Panc1 (cell line): ENCODE measurements at regions not wholly inside any gene's neighbourhood (a gene's known extent, or its start where the extent isn't known, plus 50 kb on each side); places are given as distances from the start of the nearest gene placed in this dataset.

Experiments used
- ATAC-seq: fragments of 200-7000 bp; cut with Tn5 transposase; 2 replicates; pipeline ENCODE4 v1.9.1; 2020; ENCODE audit warnings: mild to moderate bottlenecking, moderate library complexity
- BruUV-seq: library from RNA; stranded (reverse); fragments of 400-500 nt; replicated peaks from 2 replicates; lab custom pipeline; 2021; lab: Mats Ljungman, UMichigan
- CTCF ChIA-PET: fragments of 300-600 bp; sonication (Branson Sonifier 250); formaldehyde crosslinking; loops from one replicate; lab custom pipeline; 2022; ENCODE audit warnings: antibody characterized with exemption; lab: Charles Lee
- POLR2A ChIA-PET: fragments of 300-600 bp; sonication (Branson Sonifier 250); formaldehyde crosslinking; loops from one replicate; lab custom pipeline; 2022; ENCODE audit warnings: antibody characterized with exemption; lab: Charles Lee
- DNase-seq: peaks from one replicate; pipeline ENCODE4 v3.0.0-alpha.2; 2010; ENCODE audit warnings: low read depth, low spot score
- H3K27ac ChIP-seq: 2 replicates; pipeline ENCODE4 v1.5.1; 2011; ENCODE audit warnings: mild to moderate bottlenecking, low read length, inconsistent platforms
- H3K27me3 ChIP-seq: fragments of 200-500 bp; sonication (Bioruptor generic); 2 replicates; pipeline ENCODE4 v1.6.0; 2014; ENCODE audit warnings: low read length, inconsistent platforms; ENCODE audit not compliant: control insufficient read depth, insufficient read depth
- H3K36me3 ChIP-seq: fragments of 200-500 bp; sonication (Bioruptor generic); 2 replicates; pipeline ENCODE4 v1.5.1; 2014; ENCODE audit warnings: inconsistent platforms, mild to moderate bottlenecking, low read length, moderate library complexity; ENCODE audit not compliant: control insufficient read depth, insufficient read depth
- H3K4me1 ChIP-seq: 2 replicates; pipeline ENCODE4 v1.5.1; 2011; ENCODE audit warnings: inconsistent platforms, mild to moderate bottlenecking, low read length, moderate library complexity; ENCODE audit not compliant: control insufficient read depth, insufficient read depth
- H3K4me3 ChIP-seq, 2 experiments: 2 replicates each; pipeline ENCODE4 v1.5.1; 2011 to 2012; ENCODE audit warnings: low read depth in 2 of 2, low read length in 2 of 2, mild to moderate bottlenecking in 2 of 2, inconsistent platforms in 1 of 2, moderate library complexity in 1 of 2
- H3K9me3 ChIP-seq: fragments of 200-500 bp; sonication (Bioruptor generic); 2 replicates; pipeline ENCODE4 v1.5.1; 2014; ENCODE audit warnings: low read depth, mild to moderate bottlenecking, inconsistent platforms, low read length, moderate library complexity; ENCODE audit not compliant: control insufficient read depth, insufficient read depth
- POLR2AphosphoS5 ChIP-seq: IDR thresholded peaks from 2 replicates; pipeline ENCODE4 v1.6.1; 2012; ENCODE audit warnings: mild to moderate bottlenecking, low read depth, low read length, moderate library complexity
- SIN3A ChIP-seq: IDR thresholded peaks from 2 replicates; pipeline ENCODE4 v1.6.1; 2012; ENCODE audit warnings: low read depth, mild to moderate bottlenecking, low read length, moderate library complexity, borderline replicate concordance; ENCODE audit not compliant: insufficient read depth
- TCF7L2 ChIP-seq: IDR thresholded peaks from 2 replicates; pipeline ENCODE4 v1.6.1; 2011; ENCODE audit warnings: mild to moderate bottlenecking, low read depth, low read length, inconsistent platforms
- in situ Hi-C: cut with HindIII; loops from 2 replicates; pipeline ENCODE4 v1.10.0; 2016; ENCODE audit warnings: low sequenced_read_pairs, low pct_unique_long_range_greater_than_20kb
- intact Hi-C: fragments of 100-400 bp; cut with micrococcal nuclease; formaldehyde crosslinking; loops from one replicate; pipeline ENCODE4 v1.10.0; 2022; ENCODE audit not compliant: unreplicated experiment
- TF ChIP-seq, protein P1 (sequence below): fragments of 450-650 bp; IDR thresholded peaks from 2 replicates; pipeline ENCODE4 v1.5.1; 2017; ENCODE audit warnings: mild to moderate bottlenecking
- TF ChIP-seq, protein P2 (sequence below), 2 experiments: IDR thresholded peaks; 2 replicates each; pipeline ENCODE4 v1.6.1; 2011 to 2012; ENCODE audit warnings: low read depth in 2 of 2, control low read depth in 1 of 2, low read length in 1 of 2, mild to moderate bottlenecking in 1 of 2, moderate library complexity in 1 of 2; ENCODE audit not compliant: insufficient read depth in 1 of 2

DNA sequence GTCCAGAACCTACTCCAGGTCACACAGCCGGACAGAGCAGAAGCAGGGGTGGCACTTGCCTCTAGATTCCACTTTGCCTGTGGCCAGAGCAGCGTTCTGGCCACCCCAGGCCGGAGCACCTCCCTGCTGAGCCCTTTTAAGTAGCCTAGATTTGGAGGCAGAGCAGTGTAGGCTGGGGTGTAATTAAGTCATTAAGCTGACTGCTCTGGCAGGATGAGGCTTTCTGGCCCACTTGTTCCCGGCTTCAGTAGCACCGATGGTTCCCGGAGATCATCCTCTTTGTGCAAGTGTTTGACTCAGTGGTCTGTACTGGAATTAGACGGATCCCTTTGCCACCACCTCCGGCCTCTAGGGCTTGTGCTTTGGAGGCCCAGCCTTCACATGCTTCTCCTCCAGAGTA lies 281.9 kb upstream of the ANKRD55 start:
- ATAC-seq (no peak), DNase-seq (no peak)
- no peaks in the 10 kb centered on the region for H3K36me3 ChIP-seq
- POLR2A ChIA-PET = no interaction called here
- BruUV-seq = no TSS peak
- no peak overlapping the region for H3K27ac ChIP-seq
- intact Hi-C loops = no loop called here
- TF ChIP-seq, protein P1, sequence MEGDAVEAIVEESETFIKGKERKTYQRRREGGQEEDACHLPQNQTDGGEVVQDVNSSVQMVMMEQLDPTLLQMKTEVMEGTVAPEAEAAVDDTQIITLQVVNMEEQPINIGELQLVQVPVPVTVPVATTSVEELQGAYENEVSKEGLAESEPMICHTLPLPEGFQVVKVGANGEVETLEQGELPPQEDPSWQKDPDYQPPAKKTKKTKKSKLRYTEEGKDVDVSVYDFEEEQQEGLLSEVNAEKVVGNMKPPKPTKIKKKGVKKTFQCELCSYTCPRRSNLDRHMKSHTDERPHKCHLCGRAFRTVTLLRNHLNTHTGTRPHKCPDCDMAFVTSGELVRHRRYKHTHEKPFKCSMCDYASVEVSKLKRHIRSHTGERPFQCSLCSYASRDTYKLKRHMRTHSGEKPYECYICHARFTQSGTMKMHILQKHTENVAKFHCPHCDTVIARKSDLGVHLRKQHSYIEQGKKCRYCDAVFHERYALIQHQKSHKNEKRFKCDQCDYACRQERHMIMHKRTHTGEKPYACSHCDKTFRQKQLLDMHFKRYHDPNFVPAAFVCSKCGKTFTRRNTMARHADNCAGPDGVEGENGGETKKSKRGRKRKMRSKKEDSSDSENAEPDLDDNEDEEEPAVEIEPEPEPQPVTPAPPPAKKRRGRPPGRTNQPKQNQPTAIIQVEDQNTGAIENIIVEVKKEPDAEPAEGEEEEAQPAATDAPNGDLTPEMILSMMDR = no peak
- TF ChIP-seq SIN3A (no peak), TCF7L2 (no peak), POLR2AphosphoS5 (no peak)
- TF ChIP-seq, protein P2, sequence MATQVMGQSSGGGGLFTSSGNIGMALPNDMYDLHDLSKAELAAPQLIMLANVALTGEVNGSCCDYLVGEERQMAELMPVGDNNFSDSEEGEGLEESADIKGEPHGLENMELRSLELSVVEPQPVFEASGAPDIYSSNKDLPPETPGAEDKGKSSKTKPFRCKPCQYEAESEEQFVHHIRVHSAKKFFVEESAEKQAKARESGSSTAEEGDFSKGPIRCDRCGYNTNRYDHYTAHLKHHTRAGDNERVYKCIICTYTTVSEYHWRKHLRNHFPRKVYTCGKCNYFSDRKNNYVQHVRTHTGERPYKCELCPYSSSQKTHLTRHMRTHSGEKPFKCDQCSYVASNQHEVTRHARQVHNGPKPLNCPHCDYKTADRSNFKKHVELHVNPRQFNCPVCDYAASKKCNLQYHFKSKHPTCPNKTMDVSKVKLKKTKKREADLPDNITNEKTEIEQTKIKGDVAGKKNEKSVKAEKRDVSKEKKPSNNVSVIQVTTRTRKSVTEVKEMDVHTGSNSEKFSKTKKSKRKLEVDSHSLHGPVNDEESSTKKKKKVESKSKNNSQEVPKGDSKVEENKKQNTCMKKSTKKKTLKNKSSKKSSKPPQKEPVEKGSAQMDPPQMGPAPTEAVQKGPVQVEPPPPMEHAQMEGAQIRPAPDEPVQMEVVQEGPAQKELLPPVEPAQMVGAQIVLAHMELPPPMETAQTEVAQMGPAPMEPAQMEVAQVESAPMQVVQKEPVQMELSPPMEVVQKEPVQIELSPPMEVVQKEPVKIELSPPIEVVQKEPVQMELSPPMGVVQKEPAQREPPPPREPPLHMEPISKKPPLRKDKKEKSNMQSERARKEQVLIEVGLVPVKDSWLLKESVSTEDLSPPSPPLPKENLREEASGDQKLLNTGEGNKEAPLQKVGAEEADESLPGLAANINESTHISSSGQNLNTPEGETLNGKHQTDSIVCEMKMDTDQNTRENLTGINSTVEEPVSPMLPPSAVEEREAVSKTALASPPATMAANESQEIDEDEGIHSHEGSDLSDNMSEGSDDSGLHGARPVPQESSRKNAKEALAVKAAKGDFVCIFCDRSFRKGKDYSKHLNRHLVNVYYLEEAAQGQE (IDR thresholded peaks at IDR 0.05; ENCODE audit: insufficient read depth in 1 of 2, low read depth in 2 of 2, low read length in 1 of 2) = no peak
- no peak overlapping the region for H3K4me3 ChIP-seq
- H3K27me3 ChIP-seq = no peaks in the 10 kb centered on the region
- no peaks in the 10 kb centered on the region for H3K9me3 ChIP-seq
- H3K4me1 ChIP-seq = no peaks in the 10 kb centered on the region
- CTCF ChIA-PET = no interaction called here
- in situ Hi-C loops = no loop called here

DNA sequence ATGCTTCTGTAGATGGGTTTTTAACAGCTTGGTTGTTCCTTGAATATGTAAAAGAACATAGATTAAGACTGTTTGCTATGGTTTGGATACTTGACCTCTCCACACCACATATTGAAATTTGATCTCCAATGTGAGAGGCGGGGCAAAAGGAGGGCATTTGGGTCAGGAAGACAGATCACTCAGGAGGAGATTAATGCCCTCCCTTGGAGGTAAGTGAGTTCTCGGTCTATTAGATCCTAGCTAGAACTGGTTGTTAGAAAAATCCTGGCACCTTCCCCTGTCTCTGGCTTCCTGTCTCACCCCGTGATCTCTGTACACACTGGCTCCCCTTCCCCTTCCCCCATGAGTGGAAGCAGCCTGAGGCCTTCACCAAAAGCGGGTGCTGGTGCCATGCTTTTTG lies 281.1 kb upstream of the ANKRD55 start:
- in situ Hi-C loops = no loop called here
- Histone ChIP-seq H3K4me1 (no peaks in the 10 kb centered on the region), H3K9me3 (no peaks in the 10 kb centered on the region), H3K36me3 (no peaks in the 10 kb centered on the region), H3K4me3 (no peak overlapping the region), H3K27me3 (no peaks in the 10 kb centered on the region), H3K27ac (no peak overlapping the region)
- ChIA-PET POLR2A (no interaction called here), CTCF (no interaction called here)
- no TSS peak for BruUV-seq
- ATAC-seq (no peak), DNase-seq (no peak)
- intact Hi-C loops = no loop called here
- TF ChIP-seq, protein P2 (IDR thresholded peaks at IDR 0.05; ENCODE audit: insufficient read depth in 1 of 2, low read depth in 2 of 2, low read length in 1 of 2) = no peak
- TF ChIP-seq TCF7L2 = no peak
- TF ChIP-seq, protein P1 = no peak
- no peak for TF ChIP-seq POLR2AphosphoS5
- no peak for TF ChIP-seq SIN3A
